SK-N-SH treated with all-trans-retinoic acid at 6 μM for 48 hours (cell line): ENCODE measurements at regions not wholly inside any gene's neighbourhood (a gene's known extent, or its start where the extent isn't known, plus 50 kb on each side); places are given as distances from the start of the nearest gene placed in this dataset.

Experiments
- ATAC-seq: fragments of 200-7000 bp; cut with Tn5 transposase; 3 replicates; pipeline ENCODE4 v1.9.1; 2020; ENCODE audit warnings: mild to moderate bottlenecking, moderate library complexity
- ARNTL ChIP-seq: fragments of 450-650 bp; formaldehyde crosslinking; IDR thresholded peaks from 2 replicates; pipeline ENCODE4 v1.5.0; 2020; ENCODE audit warnings: low read depth, mild to moderate bottlenecking, moderate library complexity, borderline replicate concordance
- BACH2 ChIP-seq: fragments of 250-450 bp; sonication (Bioruptor Pico); IDR thresholded peaks from 2 replicates; pipeline ENCODE4 v1.9.0; 2021; ENCODE audit warnings: mild to moderate bottlenecking, borderline replicate concordance
- CREB5 ChIP-seq: fragments of 250-450 bp; sonication (Bioruptor Pico); IDR thresholded peaks from 2 replicates; pipeline ENCODE4 v1.5.1; 2020; ENCODE audit warnings: low read depth, mild to moderate bottlenecking, moderate library complexity
- CSDC2 ChIP-seq: fragments of 250-450 bp; sonication (Bioruptor Pico); IDR thresholded peaks from 2 replicates; pipeline ENCODE4 v1.5.0; 2020; ENCODE audit warnings: mild to moderate bottlenecking, moderate library complexity
- CSRNP3 ChIP-seq: fragments of 250-450 bp; sonication (Bioruptor Pico); IDR thresholded peaks from 2 replicates; pipeline ENCODE4 v1.5.1; 2021; ENCODE audit warnings: mild to moderate bottlenecking, moderate library complexity
- ESRRG ChIP-seq: fragments of 250-450 bp; sonication (Bioruptor Pico); IDR thresholded peaks from 2 replicates; pipeline ENCODE4 v1.6.1; 2021; ENCODE audit warnings: mild to moderate bottlenecking
- GLIS3 ChIP-seq: fragments of 250-450 bp; sonication (Bioruptor Pico); IDR thresholded peaks from 2 replicates; pipeline ENCODE4 v1.5.0; 2020; ENCODE audit warnings: mild to moderate bottlenecking, moderate library complexity
- ISL1 ChIP-seq: fragments of 250-450 bp; sonication (Bioruptor Pico); IDR thresholded peaks from 2 replicates; pipeline ENCODE4 v2.1.2; 2022; ENCODE audit warnings: mild to moderate bottlenecking, moderate library complexity
- OSR1 ChIP-seq: fragments of 250-450 bp; sonication (Bioruptor Pico); IDR thresholded peaks from 2 replicates; pipeline ENCODE4 v1.8.0; 2022; ENCODE audit warnings: moderate library complexity, mild to moderate bottlenecking, inconsistent platforms
- PPARA ChIP-seq: fragments of 250-450 bp; sonication (Bioruptor Pico); IDR thresholded peaks from 2 replicates; pipeline ENCODE4 v1.5.0; 2020; ENCODE audit warnings: mild to moderate bottlenecking, borderline replicate concordance
- RARB ChIP-seq: fragments of 250-450 bp; sonication (Bioruptor Pico); IDR thresholded peaks from 2 replicates; pipeline ENCODE4 v1.8.0; 2021; ENCODE audit warnings: mild to moderate bottlenecking, moderate library complexity
- SNAI2 ChIP-seq: fragments of 250-450 bp; sonication (Bioruptor Pico); IDR thresholded peaks from 2 replicates; pipeline ENCODE4 v1.5.0; 2020; ENCODE audit warnings: mild to moderate bottlenecking, moderate library complexity
- TCF4 ChIP-seq: fragments of 250-450 bp; sonication (Bioruptor Pico); IDR thresholded peaks from 2 replicates; pipeline ENCODE4 v1.8.0; 2021; ENCODE audit warnings: mild to moderate bottlenecking, moderate library complexity, borderline replicate concordance
- ZC3H10 ChIP-seq: fragments of 250-450 bp; sonication (Bioruptor Pico); IDR thresholded peaks from 2 replicates; pipeline ENCODE4 v1.5.1; 2021; ENCODE audit warnings: mild to moderate bottlenecking, moderate library complexity
- ZFP3 ChIP-seq: fragments of 250-450 bp; sonication (Bioruptor Pico); IDR thresholded peaks from 2 replicates; pipeline ENCODE4 v1.5.0; 2020; ENCODE audit warnings: mild to moderate bottlenecking, moderate library complexity
- ZFP30 ChIP-seq: fragments of 450-650 bp; formaldehyde crosslinking; IDR thresholded peaks from 2 replicates; pipeline ENCODE4 v1.5.0; 2022; ENCODE audit warnings: mild to moderate bottlenecking, moderate library complexity
- ZNF565 ChIP-seq: fragments of 450-650 bp; formaldehyde crosslinking; conservative IDR thresholded peaks from 2 replicates; pipeline ENCODE4 v1.5.0; 2020; ENCODE audit warnings: low read depth, mild to moderate bottlenecking, moderate library complexity
- ZNF70 ChIP-seq: fragments of 450-650 bp; formaldehyde crosslinking; IDR thresholded peaks from 2 replicates; pipeline ENCODE4 v1.5.0; 2020; ENCODE audit warnings: mild to moderate bottlenecking, moderate library complexity
- ZNF8 ChIP-seq: fragments of 450-650 bp; formaldehyde crosslinking; IDR thresholded peaks from 2 replicates; pipeline ENCODE4 v1.5.0; 2020; ENCODE audit warnings: mild to moderate bottlenecking, moderate library complexity
- TF ChIP-seq, protein P1 (sequence below): fragments of 250-450 bp; sonication (Bioruptor Pico); IDR thresholded peaks from 2 replicates; pipeline ENCODE4 v1.8.0; 2021; ENCODE audit warnings: low read depth, mild to moderate bottlenecking, moderate library complexity, borderline replicate concordance
- TF ChIP-seq, protein P2 (sequence below): fragments of 250-450 bp; sonication (Bioruptor Pico); IDR thresholded peaks from 2 replicates; pipeline ENCODE4 v1.5.0; 2020; ENCODE audit warnings: mild to moderate bottlenecking, moderate library complexity

DNA sequence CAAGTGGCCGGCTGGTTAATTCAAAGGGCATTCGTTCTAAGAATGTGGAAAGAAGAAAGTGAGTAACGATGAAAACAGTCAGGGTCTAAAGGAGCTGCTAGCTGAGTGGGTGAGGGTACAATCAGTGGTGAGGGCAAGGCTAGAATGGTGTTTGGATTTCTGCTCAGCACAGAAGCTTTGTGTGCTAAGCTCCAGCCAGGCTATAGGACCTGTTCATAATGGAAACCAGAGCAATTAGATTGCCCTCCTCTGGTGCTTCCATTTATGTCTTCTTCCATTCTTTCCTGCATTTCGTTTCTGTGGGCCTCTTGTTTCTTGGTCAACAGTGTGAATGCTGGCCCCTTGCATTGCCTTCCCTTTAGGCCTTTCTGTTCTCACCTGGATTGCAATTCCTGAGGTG lies 572.9 kb upstream of the CHORDC1 start:
- no peak for TF ChIP-seq CREB5 (CRISPR knock-in tag)
- no peak for TF ChIP-seq CSDC2 (CRISPR knock-in tag)
- TF ChIP-seq ISL1 (CRISPR knock-in tag), result no peak
- ATAC-seq, result no peak

DNA sequence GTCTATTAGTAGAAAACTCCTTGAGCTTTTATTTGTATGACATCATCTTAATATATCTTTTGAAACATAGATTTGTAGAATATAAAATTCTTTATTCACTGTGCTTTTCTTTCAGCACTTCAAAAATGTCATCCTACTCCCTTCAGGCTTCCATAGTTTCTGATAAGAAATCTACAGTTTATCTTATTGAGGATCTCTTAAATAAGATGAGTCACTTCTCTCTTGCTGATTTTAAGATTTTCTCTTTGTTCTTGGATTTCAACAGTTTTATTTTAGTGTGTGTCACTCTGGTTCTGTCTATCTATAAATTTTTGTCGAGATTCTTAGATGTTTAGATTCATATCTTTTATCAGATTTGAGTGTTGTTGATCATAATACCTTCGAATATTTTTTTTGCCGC lies 566.1 kb upstream of the CHORDC1 start:
- no peak for TF ChIP-seq RARB
- no peak for TF ChIP-seq BACH2 (CRISPR knock-in tag)
- no peak for TF ChIP-seq ZNF8
- no peak for TF ChIP-seq PPARA
- no peak for TF ChIP-seq TCF4 (CRISPR knock-in tag)
- TF ChIP-seq ZNF565 (CRISPR knock-in tag), result no peak
- TF ChIP-seq ZFP3 (CRISPR knock-in tag), result no peak
- no peak for TF ChIP-seq CSRNP3 (CRISPR knock-in tag)
- TF ChIP-seq, protein P1, sequence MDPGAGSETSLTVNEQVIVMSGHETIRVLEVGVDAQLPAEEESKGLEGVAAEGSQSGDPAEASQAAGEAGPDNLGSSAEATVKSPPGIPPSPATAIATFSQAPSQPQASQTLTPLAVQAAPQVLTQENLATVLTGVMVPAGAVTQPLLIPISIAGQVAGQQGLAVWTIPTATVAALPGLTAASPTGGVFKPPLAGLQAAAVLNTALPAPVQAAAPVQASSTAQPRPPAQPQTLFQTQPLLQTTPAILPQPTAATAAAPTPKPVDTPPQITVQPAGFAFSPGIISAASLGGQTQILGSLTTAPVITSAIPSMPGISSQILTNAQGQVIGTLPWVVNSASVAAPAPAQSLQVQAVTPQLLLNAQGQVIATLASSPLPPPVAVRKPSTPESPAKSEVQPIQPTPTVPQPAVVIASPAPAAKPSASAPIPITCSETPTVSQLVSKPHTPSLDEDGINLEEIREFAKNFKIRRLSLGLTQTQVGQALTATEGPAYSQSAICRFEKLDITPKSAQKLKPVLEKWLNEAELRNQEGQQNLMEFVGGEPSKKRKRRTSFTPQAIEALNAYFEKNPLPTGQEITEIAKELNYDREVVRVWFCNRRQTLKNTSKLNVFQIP, result no peak
- TF ChIP-seq CREB5 (CRISPR knock-in tag), result no peak
- TF ChIP-seq, protein P2, sequence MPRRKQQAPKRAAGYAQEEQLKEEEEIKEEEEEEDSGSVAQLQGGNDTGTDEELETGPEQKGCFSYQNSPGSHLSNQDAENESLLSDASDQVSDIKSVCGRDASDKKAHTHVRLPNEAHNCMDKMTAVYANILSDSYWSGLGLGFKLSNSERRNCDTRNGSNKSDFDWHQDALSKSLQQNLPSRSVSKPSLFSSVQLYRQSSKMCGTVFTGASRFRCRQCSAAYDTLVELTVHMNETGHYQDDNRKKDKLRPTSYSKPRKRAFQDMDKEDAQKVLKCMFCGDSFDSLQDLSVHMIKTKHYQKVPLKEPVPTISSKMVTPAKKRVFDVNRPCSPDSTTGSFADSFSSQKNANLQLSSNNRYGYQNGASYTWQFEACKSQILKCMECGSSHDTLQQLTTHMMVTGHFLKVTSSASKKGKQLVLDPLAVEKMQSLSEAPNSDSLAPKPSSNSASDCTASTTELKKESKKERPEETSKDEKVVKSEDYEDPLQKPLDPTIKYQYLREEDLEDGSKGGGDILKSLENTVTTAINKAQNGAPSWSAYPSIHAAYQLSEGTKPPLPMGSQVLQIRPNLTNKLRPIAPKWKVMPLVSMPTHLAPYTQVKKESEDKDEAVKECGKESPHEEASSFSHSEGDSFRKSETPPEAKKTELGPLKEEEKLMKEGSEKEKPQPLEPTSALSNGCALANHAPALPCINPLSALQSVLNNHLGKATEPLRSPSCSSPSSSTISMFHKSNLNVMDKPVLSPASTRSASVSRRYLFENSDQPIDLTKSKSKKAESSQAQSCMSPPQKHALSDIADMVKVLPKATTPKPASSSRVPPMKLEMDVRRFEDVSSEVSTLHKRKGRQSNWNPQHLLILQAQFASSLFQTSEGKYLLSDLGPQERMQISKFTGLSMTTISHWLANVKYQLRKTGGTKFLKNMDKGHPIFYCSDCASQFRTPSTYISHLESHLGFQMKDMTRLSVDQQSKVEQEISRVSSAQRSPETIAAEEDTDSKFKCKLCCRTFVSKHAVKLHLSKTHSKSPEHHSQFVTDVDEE (CRISPR knock-in tag), result no peak
- no peak for TF ChIP-seq GLIS3 (CRISPR knock-in tag)
- TF ChIP-seq ZC3H10, result no peak
- TF ChIP-seq ESRRG (CRISPR knock-in tag), result no peak
- no peak for TF ChIP-seq OSR1
- TF ChIP-seq ZNF70 (CRISPR knock-in tag), result no peak
- no peak for ATAC-seq

DNA sequence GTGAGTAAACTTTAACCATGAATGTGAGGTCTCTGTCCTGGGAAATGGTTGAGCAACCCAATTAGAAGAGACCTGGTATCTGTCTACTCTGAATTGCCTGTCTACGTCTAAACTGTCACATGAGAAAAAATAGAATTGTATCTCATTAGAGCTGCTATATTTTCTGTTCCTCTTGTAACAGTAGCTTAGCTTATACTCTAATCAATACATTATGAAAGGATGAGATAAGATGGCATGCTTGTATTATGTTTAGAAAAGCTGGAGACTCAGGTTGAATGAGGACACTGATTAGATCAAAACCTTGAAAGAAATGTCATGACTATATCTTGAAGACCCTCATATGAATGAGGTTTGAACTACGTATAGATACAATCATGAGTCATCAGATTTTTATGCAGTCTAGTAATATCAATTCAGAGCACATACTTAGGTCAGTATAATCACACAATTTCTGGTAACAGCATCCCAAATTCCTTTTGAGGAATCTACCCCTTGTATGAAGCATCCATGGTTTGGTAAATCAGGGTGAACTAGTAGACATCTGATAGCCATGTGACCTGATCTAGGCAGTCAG lies 561.5 kb upstream of the CHORDC1 start:
- TF ChIP-seq, protein P1, result no peak
- TF ChIP-seq SNAI2, result no peak
- no peak for TF ChIP-seq ZNF8
- no peak for TF ChIP-seq BACH2 (CRISPR knock-in tag)
- no peak for TF ChIP-seq ZNF70 (CRISPR knock-in tag)
- TF ChIP-seq RARB, result no peak
- TF ChIP-seq ESRRG (CRISPR knock-in tag), result no peak
- no peak for TF ChIP-seq ARNTL (CRISPR knock-in tag)
- no peak for TF ChIP-seq CSRNP3 (CRISPR knock-in tag)
- TF ChIP-seq ZFP30 (CRISPR knock-in tag), result no peak
- TF ChIP-seq ZFP3 (CRISPR knock-in tag), result no peak
- no peak for TF ChIP-seq ZC3H10
- TF ChIP-seq, protein P2 (CRISPR knock-in tag), result no peak

More for the DNA sequence above, 561.5 kb upstream of the CHORDC1 start:
- no peak for ATAC-seq
